Adrenal gland (tissue), 9 donors: ENCODE measurements at regions not wholly inside any gene's neighbourhood (a gene's known extent, or its start where the extent isn't known, plus 50 kb on each side); places are given as distances from the start of the nearest gene placed in this dataset.
"Not testable (repeated sequence)": the region's sequence is repeated elsewhere in the genome, so short reads cannot be mapped to it uniquely, and the experiment has no call there.

ENCODE experiments used
- DNase-seq, 7 donors: peaks; one replicate each; pipeline ENCODE4 v3.0.0-alpha.2; 2019 to 2020
- H3K27ac ChIP-seq, 5 donors: fragments of 200-600 bp; sonication (generic) in 4 of 5; 1 replicate in 3 of 5; 2 replicates in 2 of 5; pipeline versions ENCODE4 v1.5.1 to v1.8.0; 2016 to 2020; ENCODE audit warnings: mild to moderate bottlenecking in 1 of 5
- H3K27me3 ChIP-seq: fragments of 200-600 bp; 2 replicates; pipeline ENCODE4 v1.8.0; 2021
- H3K36me3 ChIP-seq, 2 donors: fragments of 200-600 bp; replicated peaks in 1 of 2; 1 replicate in 1 of 2; 2 replicates in 1 of 2; pipeline versions ENCODE4 v1.5.1 to v1.8.0; 2018 to 2022
- H3K4me1 ChIP-seq, 2 donors: fragments of 200-600 bp; replicated peaks in 1 of 2; 1 replicate in 1 of 2; 2 replicates in 1 of 2; pipeline versions ENCODE4 v1.5.1 to v1.8.0; 2018 to 2021
- H3K4me3 ChIP-seq, 4 donors: fragments of 200-600 bp; sonication (generic) in 3 of 4; one replicate each; pipeline ENCODE4 v1.5.1; 2016 to 2018
- H3K9me3 ChIP-seq, 3 donors: fragments of 200-600 bp; sonication (generic) in 1 of 3; replicated peaks in 1 of 3; 1 replicate in 2 of 3; 2 replicates in 1 of 3; pipeline versions ENCODE4 v1.5.1 to v1.8.0; 2016 to 2021
- CTCF ChIP-seq, 6 experiments: fragments of 450-650 bp in 4 of 6; fragments of 200-600 bp in 2 of 6; sonication (generic) in 1 of 6; IDR thresholded peaks; 1 replicate in 5 of 6; 2 replicates in 1 of 6; pipeline versions ENCODE4 v1.5.1 to v1.8.0; 2016 to 2021; ENCODE audit warnings: antibody characterized with exemption in 6 of 6, mild to moderate bottlenecking in 2 of 6, moderate library complexity in 1 of 6
- POLR2A ChIP-seq, 2 donors: fragments of 450-650 bp; IDR thresholded peaks; one replicate each; pipeline ENCODE4 v1.6.1; 2017; ENCODE audit warnings: antibody characterized with exemption in 2 of 2, mild to moderate bottlenecking in 2 of 2, moderate library complexity in 1 of 2
- WGBS, 4 donors: extraction: QIAGEN DNeasy Blood & Tissue Kit in 2 of 4; methylation state at CpG; one replicate each; pipeline versions ENCODE4 v1.1.5 to v1.1.7; 2013 to 2017; 5-methylcytosine and 5-hydroxymethylcytosine counted together
- intact Hi-C, 2 donors: fragments of 100-400 bp; cut with DNase I; formaldehyde crosslinking; loops; one replicate each; pipeline versions ENCODE4 v1.14.1 to v1.15.0; 2022 to 2023
- donor health status: healthy with polysubstance abuse.
- donor health status: Bipolar disorder and iron deficiency.
- donor health status: DM: yes; HTN: yes; CAD: no.
- donor health status: DM: no; HTN: no; CAD: no.
- donor health status: DM: no; HTN: no; CAD: no.

DNA sequence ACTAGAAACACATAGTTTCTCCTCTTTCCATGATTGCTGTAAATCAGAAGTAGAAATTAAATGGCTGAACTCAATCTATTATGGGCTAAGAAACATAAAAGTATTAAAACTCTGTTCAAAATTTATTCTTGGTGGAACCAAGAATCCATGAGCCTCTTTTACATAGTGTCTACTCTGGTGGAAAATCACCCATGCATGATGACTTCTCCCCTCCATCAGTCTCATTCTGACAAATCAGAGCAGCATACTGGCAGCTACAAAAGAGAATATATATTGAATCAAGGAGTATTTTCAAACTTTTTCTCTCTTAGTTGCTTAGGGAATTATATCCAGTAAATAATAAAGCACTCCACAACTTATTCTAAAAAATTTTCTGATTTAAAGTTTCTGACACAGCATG lies 536.9 kb upstream of the CCDC54 start:
- no peak overlapping the region for H3K4me3 ChIP-seq
- H3K9me3 ChIP-seq: no peaks in the 10 kb centered on the region
- no peak for DNase-seq
- intact Hi-C loops: no loop called here
- no peaks in the 10 kb centered on the region for H3K36me3 ChIP-seq
- H3K27ac ChIP-seq: no peak overlapping the region
- H3K27me3 ChIP-seq: no peaks in the 10 kb centered on the region
- TF ChIP-seq POLR2A (IDR thresholded peaks at IDR 0.05): no peak
- no peaks in the 10 kb centered on the region for H3K4me1 ChIP-seq

DNA sequence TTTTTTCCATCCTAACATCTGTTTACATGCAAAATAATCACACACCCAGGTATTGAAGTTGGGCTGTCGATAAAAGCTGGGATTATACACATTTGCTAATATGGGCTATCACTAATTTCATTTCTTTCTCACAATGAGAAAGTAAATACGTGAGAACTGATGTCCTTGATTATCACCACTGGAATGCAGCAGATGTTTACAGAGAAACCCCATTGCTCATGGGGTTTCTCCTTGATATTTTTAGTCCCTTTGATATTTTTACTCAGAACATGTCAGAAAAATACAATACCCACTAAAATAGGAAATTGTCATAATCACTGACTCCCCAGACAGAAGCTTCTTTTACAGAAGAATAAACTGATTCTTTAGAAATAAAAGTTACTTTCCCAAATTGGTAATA lies 535.1 kb upstream of the CCDC54 start:
- H3K4me1 ChIP-seq: no peaks in the 10 kb centered on the region
- no peak overlapping the region for H3K4me3 ChIP-seq

DNA sequence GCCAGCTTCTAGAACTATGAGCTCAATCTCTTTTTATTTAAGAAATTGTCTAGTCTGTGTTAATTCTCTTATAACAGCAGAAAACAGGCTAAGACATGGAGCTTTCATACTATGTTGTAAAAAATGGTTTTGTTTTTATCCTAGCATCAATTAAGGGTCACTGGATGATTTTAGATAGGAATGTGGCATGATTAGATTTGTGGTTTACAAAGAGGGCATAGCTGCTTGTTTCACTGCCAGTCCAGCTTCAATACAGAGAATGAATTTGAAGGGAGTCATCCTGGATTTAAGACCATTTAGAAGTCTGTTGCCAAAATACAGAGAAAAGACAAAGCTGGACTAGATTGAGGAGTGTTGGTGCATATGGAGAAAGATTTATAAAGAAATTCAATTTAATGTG lies 532.6 kb upstream of the CCDC54 start:
- no peaks in the 10 kb centered on the region for H3K36me3 ChIP-seq
- no peaks in the 10 kb centered on the region for H3K27me3 ChIP-seq
- TF ChIP-seq POLR2A (IDR thresholded peaks at IDR 0.05) (no peak), CTCF (IDR thresholded peaks at IDR 0.05) (no peak)
- no peaks in the 10 kb centered on the region for H3K4me1 ChIP-seq
- H3K4me3 ChIP-seq: no peak overlapping the region
- intact Hi-C loops: no loop called here
- H3K27ac ChIP-seq: no peak overlapping the region
- H3K9me3 ChIP-seq: no peaks in the 10 kb centered on the region
- DNase-seq: no peak

More for the DNA sequence above, 535.1 kb upstream of the CCDC54 start:
- 59 to 69% (median 65%) methylated on average over 2 of the region's 2 CpGs for WGBS, 4 donors
- no peak overlapping the region for H3K27ac ChIP-seq
- H3K9me3 ChIP-seq: no peaks in the 10 kb centered on the region
- H3K36me3 ChIP-seq: no peaks in the 10 kb centered on the region
- no peaks in the 10 kb centered on the region for H3K27me3 ChIP-seq
- intact Hi-C loops: no loop called here
- DNase-seq: no peak
- TF ChIP-seq CTCF (IDR thresholded peaks at IDR 0.05) (no peak), POLR2A (IDR thresholded peaks at IDR 0.05) (no peak)

DNA sequence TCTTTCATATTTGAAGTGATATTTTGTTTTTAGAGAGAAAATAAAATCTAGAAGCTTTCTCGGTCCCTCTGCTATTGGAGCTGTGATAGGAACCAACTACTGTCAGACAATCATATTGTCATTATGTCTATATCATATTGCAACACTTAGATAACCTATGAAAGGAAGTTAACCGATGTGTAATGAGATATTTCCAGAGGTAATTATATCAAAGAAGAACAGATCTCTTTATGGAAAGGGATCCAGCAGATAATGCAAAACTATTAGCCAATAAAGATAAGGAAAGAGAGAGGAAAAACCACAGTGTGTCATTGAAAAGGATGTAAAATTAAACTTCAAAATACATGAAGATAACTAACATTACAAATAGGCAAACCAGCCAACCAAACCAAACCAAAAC lies 529.1 kb upstream of the CCDC54 start:
- TF ChIP-seq POLR2A (IDR thresholded peaks at IDR 0.05) (no peak), CTCF (IDR thresholded peaks at IDR 0.05) (no peak)
- Histone ChIP-seq H3K4me1 (no peaks in the 10 kb centered on the region), H3K4me3 (no peak overlapping the region), H3K9me3 (no peaks in the 10 kb centered on the region), H3K27me3 (no peaks in the 10 kb centered on the region), H3K27ac (no peak overlapping the region), H3K36me3 (no peaks in the 10 kb centered on the region)
- intact Hi-C loops: no loop called here
- 81 to 90% (median 83%) methylated on average over 2 of the region's 2 CpGs for WGBS, 4 donors
- no peak for DNase-seq

DNA sequence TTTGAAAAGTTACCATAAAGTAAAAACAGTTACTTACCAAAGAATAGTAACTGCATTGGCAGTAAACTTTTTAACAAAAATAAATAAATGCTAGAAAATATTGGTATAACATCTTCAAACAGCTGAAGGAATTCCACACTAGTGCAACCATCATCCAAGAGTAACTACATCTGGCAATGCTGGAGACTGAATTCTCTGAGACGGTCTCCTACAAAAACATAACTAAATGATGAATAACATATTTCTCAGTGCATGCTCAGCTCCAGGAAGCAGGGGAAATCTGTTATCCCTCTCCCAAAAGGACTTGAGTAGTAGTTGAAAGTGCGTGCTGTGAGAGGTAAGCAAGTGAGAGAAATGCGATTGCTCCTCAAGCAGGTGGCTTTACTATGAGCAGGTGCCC lies 526.8 kb upstream of the CCDC54 start:
- no peaks in the 10 kb centered on the region for H3K4me1 ChIP-seq
- H3K4me3 ChIP-seq: no peak overlapping the region
- intact Hi-C loops: no loop called here
- TF ChIP-seq POLR2A (IDR thresholded peaks at IDR 0.05) (no peak), CTCF (IDR thresholded peaks at IDR 0.05) (no peak)
- 64 to 84% (median 69%) methylated on average over 3 of the region's 3 CpGs for WGBS, 4 donors
- no peak overlapping the region for H3K27ac ChIP-seq
- no peak for DNase-seq
- no peaks in the 10 kb centered on the region for H3K36me3 ChIP-seq
- no peaks in the 10 kb centered on the region for H3K27me3 ChIP-seq
- no peaks in the 10 kb centered on the region for H3K9me3 ChIP-seq

- 58 to 67% (median 62%) methylated on average over 3 of the region's 3 CpGs for WGBS, 4 donors
These were observed 518.9 kb upstream of the CCDC54 start for GRCh38 chr3:106858321-106858720.

More at GRCh38 chr3:106858321-106858720, 518.9 kb upstream of the CCDC54 start:
- H3K27ac ChIP-seq, H3K9me3 ChIP-seq, H3K27me3 ChIP-seq, H3K36me3 ChIP-seq, intact Hi-C loops, H3K4me3 ChIP-seq, DNase-seq, H3K4me1 ChIP-seq: not testable (repeated sequence)
